Adipose tissue (tissue), 3 donors: ENCODE measurements at regions not wholly inside any gene's neighbourhood (a gene's known extent, or its start where the extent isn't known, plus 50 kb on each side); places are given as distances from the start of the nearest gene placed in this dataset.
"Not testable (repeated sequence)": the region's sequence is repeated elsewhere in the genome, so short reads cannot be mapped to it uniquely, and the experiment has no call there.

Source experiments
- H3K27ac ChIP-seq: one replicate; pipeline ENCODE4 v1.5.1; 2013; ENCODE audit warnings: low read depth, low read length
- WGBS, 3 donors: extraction: QIAGEN DNeasy Blood & Tissue Kit; methylation state at CpG; one replicate each; pipeline ENCODE4 v1.1.7; 2013; 5-methylcytosine and 5-hydroxymethylcytosine counted together
- donor health status: healthy with polysubstance abuse.
- donor health status: Bipolar disorder and iron deficiency.
- donor health status: healthy.

- H3K27ac ChIP-seq: no peak overlapping the region
- 88 to 92% (median 92%) methylated on average over 5 of the region's 5 CpGs for WGBS, 3 donors
Observed at GRCh38 chr9:87387351-87388011, 110.2 kb upstream of the DAPK1 start.

GRCh38 chr9:87388708-87389107, 109.0 kb upstream of the DAPK1 start:
- WGBS, 3 donors: 92 to 98% (median 94%) methylated on average over 8 of the region's 8 CpGs
- not testable (repeated sequence) for H3K27ac ChIP-seq

GRCh38 chr9:87389936-87390335, 107.7 kb upstream of the DAPK1 start:
- 84 to 90% (median 86%) methylated on average over 3 of the region's 3 CpGs for WGBS, 3 donors
- H3K27ac ChIP-seq: no peak overlapping the region

- whole genome bisulfite sequencing, 3 donors: 70 to 95% (median 88%) methylated on average over 2 of the region's 2 CpGs
Observed at GRCh38 chr9:87390361-87390760, 107.3 kb upstream of the DAPK1 start.

GRCh38 chr9:87392086-87392485, 105.6 kb upstream of the DAPK1 start:
- no peak overlapping the region for H3K27ac ChIP-seq
- 81 to 90% (median 85%) methylated on average over 2 of the region's 2 CpGs for WGBS, 3 donors

More at GRCh38 chr9:87390361-87390760, 107.3 kb upstream of the DAPK1 start:
- no peak overlapping the region for H3K27ac ChIP-seq

GRCh38 chr9:87393706-87394230, 103.9 kb upstream of the DAPK1 start:
- no peak overlapping the region for H3K27ac ChIP-seq
- 91 to 99% (median 93%) methylated on average over 4 of the region's 4 CpGs for WGBS, 3 donors

- 21 to 73% (median 67%) methylated on average over 11 of the region's 11 CpGs for WGBS, 3 donors
- H3K27ac ChIP-seq: no peak overlapping the region
Observed at GRCh38 chr9:87395804-87396479, 101.7 kb upstream of the DAPK1 start.

GRCh38 chr9:87401681-87402080, 96.0 kb upstream of the DAPK1 start:
- H3K27ac ChIP-seq: no peak overlapping the region
- WGBS, 3 donors: 78 to 92% (median 87%) methylated on average over 7 of the region's 7 CpGs

- no peak overlapping the region for H3K27ac ChIP-seq
- 92 to 97% (median 95%) methylated on average over 3 of the region's 3 CpGs for WGBS, 3 donors
Observed at GRCh38 chr9:87402537-87402936, 95.1 kb upstream of the DAPK1 start.

- H3K27ac ChIP-seq: no peak overlapping the region
- WGBS, 3 donors: 31 to 51% (median 50%) methylated on average over 3 of the region's 3 CpGs
Observed at GRCh38 chr9:87405677-87406542, 91.8 kb upstream of the DAPK1 start.

GRCh38 chr9:87406543-87407166, 91.0 kb upstream of the DAPK1 start:
- no peak overlapping the region for H3K27ac ChIP-seq
- WGBS, 3 donors: 34 to 82% (median 79%) methylated on average over 4 of the region's 4 CpGs

- H3K27ac ChIP-seq: not testable (repeated sequence)
- WGBS, 3 donors: 71 to 77% (median 74%) methylated on average over 16 of the region's 16 CpGs
Observed at GRCh38 chr9:87410047-87411005, 87.3 kb upstream of the DAPK1 start.

GRCh38 chr9:87420884-87421283, 76.8 kb upstream of the DAPK1 start:
- no peak overlapping the region for H3K27ac ChIP-seq
- 96 to 97% (median 96%) methylated on average over 1 of the region's 1 CpG for WGBS, 3 donors

GRCh38 chr9:87421734-87422133, 75.9 kb upstream of the DAPK1 start:
- 87 to 93% (median 91%) methylated on average over 3 of the region's 3 CpGs for WGBS, 3 donors
- no peak overlapping the region for H3K27ac ChIP-seq

GRCh38 chr9:87422999-87423398, 74.7 kb upstream of the DAPK1 start:
- H3K27ac ChIP-seq: no peak overlapping the region
- WGBS, 3 donors: 74 to 88% (median 76%) methylated on average over 1 of the region's 1 CpG

- 58 to 84% (median 73%) methylated on average over 4 of the region's 4 CpGs for WGBS, 3 donors
- H3K27ac ChIP-seq: not testable (repeated sequence)
Observed at GRCh38 chr9:87423885-87424284, 73.8 kb upstream of the DAPK1 start.

- WGBS, 3 donors: 46 to 94% (median 69%) methylated on average over 2 of the region's 2 CpGs
- H3K27ac ChIP-seq: no peak overlapping the region
Observed at GRCh38 chr9:87425202-87425601, 72.5 kb upstream of the DAPK1 start.
